CD14-positive monocyte (primary cell): ENCODE measurements at regions not wholly inside any gene's neighbourhood (a gene's known extent, or its start where the extent isn't known, plus 50 kb on each side); places are given as distances from the start of the nearest gene placed in this dataset.
A peak's percentile ranks its signal among the peaks of the same experiment; 100 is the strongest.

Experiments used
- DNase-seq, 3 donors: peaks; one replicate each; pipeline ENCODE4 v3.0.0-alpha.2; 2011 to 2022
- H2AFZ ChIP-seq: 2 replicates; pipeline ENCODE4 v1.6.0; 2012; ENCODE audit warnings: mild to moderate bottlenecking, low read depth, low read length, inconsistent platforms; ENCODE audit not compliant: insufficient read depth, poor library complexity, severe bottlenecking
- H3K27ac ChIP-seq, 2 donors: 1 replicate in 1 of 2; 2 replicates in 1 of 2; pipeline ENCODE4 v1.5.1; 2012 to 2013; ENCODE audit warnings: low read length in 2 of 2, control low read depth in 1 of 2, inconsistent platforms in 1 of 2, low read depth in 1 of 2, mild to moderate bottlenecking in 1 of 2
- H3K27me3 ChIP-seq, 2 donors: one replicate each; pipeline versions ENCODE4 v1.6.0 to v1.6.1; 2011 to 2013; ENCODE audit warnings: low read length in 2 of 2; ENCODE audit not compliant: control insufficient read depth in 2 of 2, insufficient read depth in 2 of 2
- H3K36me3 ChIP-seq, 2 donors: replicated peaks in 1 of 2; 1 replicate in 1 of 2; 2 replicates in 1 of 2; pipeline versions ENCODE4 v1.5.1 to v1.6.1; 2012 to 2013; ENCODE audit warnings: low read length in 2 of 2, control low read depth in 1 of 2, inconsistent platforms in 1 of 2, mild to moderate bottlenecking in 1 of 2; ENCODE audit not compliant: insufficient read depth in 2 of 2, control insufficient read depth in 1 of 2
- H3K4me1 ChIP-seq, 2 donors: 1 replicate in 1 of 2; 2 replicates in 1 of 2; pipeline versions ENCODE4 v1.5.1 to v1.6.1; 2012 to 2013; ENCODE audit warnings: low read length in 2 of 2, control low read depth in 1 of 2, inconsistent platforms in 1 of 2, mild to moderate bottlenecking in 1 of 2, moderate library complexity in 1 of 2; ENCODE audit not compliant: insufficient read depth in 2 of 2, control insufficient read depth in 1 of 2
- H3K4me2 ChIP-seq: replicated peaks from 2 replicates; pipeline ENCODE3; 2012; ENCODE audit warnings: low read length, moderate library complexity, mild to moderate bottlenecking; ENCODE audit not compliant: poor library complexity, severe bottlenecking; ENCODE audit errors: extremely low read depth
- H3K4me3 ChIP-seq, 3 experiments: fragments of 200-600 bp in 1 of 3; sonication (generic) in 1 of 3; replicated peaks in 1 of 3; 1 replicate in 2 of 3; 2 replicates in 1 of 3; pipeline ENCODE4 v1.5.1; 2011 to 2013; ENCODE audit warnings: low read length in 3 of 3, mild to moderate bottlenecking in 3 of 3, control low read depth in 2 of 3, low read depth in 2 of 3, inconsistent platforms in 1 of 3, moderate library complexity in 1 of 3
- H3K79me2 ChIP-seq: 2 replicates; pipeline ENCODE4 v1.6.0; 2012; ENCODE audit warnings: mild to moderate bottlenecking, control low read depth, inconsistent platforms, low read length, moderate library complexity; ENCODE audit not compliant: insufficient read depth
- H3K9ac ChIP-seq: 2 replicates; pipeline ENCODE4 v1.6.0; 2017; ENCODE audit warnings: low read length, mild to moderate bottlenecking; ENCODE audit not compliant: insufficient read depth, poor library complexity, severe bottlenecking
- H3K9me3 ChIP-seq, 2 donors: replicated peaks in 1 of 2; 1 replicate in 1 of 2; 2 replicates in 1 of 2; pipeline versions ENCODE4 v1.5.1 to v1.6.1; 2012 to 2013; ENCODE audit warnings: low read length in 2 of 2, control low read depth in 1 of 2; ENCODE audit not compliant: control insufficient read depth in 1 of 2, insufficient read depth in 1 of 2
- H4K20me1 ChIP-seq: 2 replicates; pipeline ENCODE4 v1.6.0; 2012; ENCODE audit warnings: mild to moderate bottlenecking, low read length, control low read depth, moderate library complexity; ENCODE audit not compliant: insufficient read depth
- H3K27ac Mint-ChIP-seq, 7 donors: one replicate each; pipeline ENCODE4 v1.8.0; 2020; ENCODE audit warnings: mild to moderate bottlenecking in 7 of 7, mixed read lengths in 7 of 7, moderate library complexity in 6 of 7, inconsistent platforms in 2 of 7
- H3K27me3 Mint-ChIP-seq, 3 donors: one replicate each; pipeline ENCODE4 v1.8.0; 2021 to 2022; ENCODE audit warnings: low read depth in 3 of 3, mild to moderate bottlenecking in 3 of 3, mixed read lengths in 3 of 3, moderate library complexity in 3 of 3, inconsistent platforms in 1 of 3
- H3K36me3 Mint-ChIP-seq, 2 donors: one replicate each; pipeline ENCODE4 v1.8.0; 2020; ENCODE audit warnings: mixed read lengths in 2 of 2, inconsistent platforms in 1 of 2, mild to moderate bottlenecking in 1 of 2
- H3K4me1 Mint-ChIP-seq: one replicate; pipeline ENCODE4 v1.8.0; 2020; ENCODE audit warnings: mild to moderate bottlenecking, mixed read lengths
- H3K4me3 Mint-ChIP-seq, 2 donors: one replicate each; pipeline ENCODE4 v1.8.0; 2020; ENCODE audit warnings: mild to moderate bottlenecking in 2 of 2, mixed read lengths in 2 of 2, moderate library complexity in 1 of 2
- H3K9me3 Mint-ChIP-seq, 7 donors: one replicate each; pipeline ENCODE4 v1.8.0; 2020 to 2022; ENCODE audit warnings: mixed read lengths in 7 of 7, mild to moderate bottlenecking in 6 of 7, moderate library complexity in 6 of 7, inconsistent platforms in 2 of 7
- WGBS: methylation state at CpG from one replicate; pipeline ENCODE4 v1.1.5; 2013; ENCODE audit warnings: missing lambda C conversion rate; ENCODE audit not compliant: insufficient coverage; 5-methylcytosine and 5-hydroxymethylcytosine counted together
- intact Hi-C, 2 donors: fragments of 100-400 bp; cut with micrococcal nuclease; formaldehyde crosslinking; loops; one replicate each; pipeline versions ENCODE4 v1.15.0 to v1.15.1; 2023
- TF ChIP-seq, protein P1 (sequence below): fragments of 200-600 bp; IDR thresholded peaks from one replicate; pipeline ENCODE4 v1.8.0; 2022; ENCODE audit warnings: antibody characterized with exemption, mild to moderate bottlenecking

DNA sequence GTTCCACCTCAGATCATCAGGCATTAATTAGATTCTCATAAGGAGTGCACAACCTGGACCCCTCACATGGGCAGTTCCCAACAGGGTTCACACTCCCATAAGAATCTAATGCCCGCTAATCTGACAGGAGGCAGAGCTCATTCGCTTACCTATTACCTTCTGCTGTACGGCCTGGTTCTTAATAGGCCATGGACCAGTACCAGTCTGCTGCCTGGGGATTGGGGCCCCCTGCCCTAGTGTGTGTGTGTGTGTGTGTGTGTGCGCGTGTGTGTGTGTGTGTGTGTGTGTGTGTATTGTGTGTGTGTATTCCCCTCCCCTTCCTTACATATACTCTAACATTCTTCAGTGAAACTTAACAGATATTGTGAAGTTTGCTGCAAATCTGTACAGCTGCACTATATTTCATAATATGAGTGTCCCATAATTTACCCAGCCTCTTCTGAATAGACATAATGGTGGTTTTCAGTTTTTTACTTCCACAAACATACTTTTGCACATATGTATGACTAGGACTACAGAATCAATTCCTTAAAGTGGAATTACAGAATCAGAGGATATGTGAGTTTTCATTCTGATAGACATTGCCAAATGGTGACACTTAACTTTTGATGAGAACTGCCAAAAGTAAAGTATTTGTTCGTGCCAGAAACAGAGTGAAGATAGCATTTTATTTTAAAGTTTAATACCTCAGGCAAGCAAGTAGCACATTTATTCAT is 205.2 kb upstream of the EEA1 start:
- H3K27me3 Mint-ChIP-seq = no peaks in the 10 kb centered on the region
- H3K4me3 Mint-ChIP-seq = no peak overlapping the region
- peak overlapping the region; percentile 92 to 98 (median 94) for H3K27ac Mint-ChIP-seq
- intact Hi-C loops = no loop called here
- no peaks in the 10 kb centered on the region for H3K9me3 ChIP-seq
- WGBS = no CpG with 5 or more reads among the region's 6 CpGs
- peak overlapping the region; percentile 5 for H3K4me2 ChIP-seq
- peak; percentile 51 to 71 (median 51) for DNase-seq
- H2AFZ ChIP-seq = no peak overlapping the region
- H3K9ac ChIP-seq = peak overlapping the region; percentile 49
- H3K79me2 ChIP-seq = no peaks in the 10 kb centered on the region
- H3K9me3 Mint-ChIP-seq = peaks cover 0 to 3% (median 0%) of the 10 kb centered on the region in 7 donors
- no peak overlapping the region for H3K4me3 ChIP-seq
- peak overlapping the region; percentile 79 to 91 for H3K27ac ChIP-seq
- H3K36me3 ChIP-seq = no peaks in the 10 kb centered on the region
- no peaks in the 10 kb centered on the region for H4K20me1 ChIP-seq
- peaks cover 3 to 5% of the 10 kb centered on the region in 2 donors for H3K36me3 Mint-ChIP-seq
- H3K27me3 ChIP-seq = no peaks in the 10 kb centered on the region
- TF ChIP-seq, protein P1, sequence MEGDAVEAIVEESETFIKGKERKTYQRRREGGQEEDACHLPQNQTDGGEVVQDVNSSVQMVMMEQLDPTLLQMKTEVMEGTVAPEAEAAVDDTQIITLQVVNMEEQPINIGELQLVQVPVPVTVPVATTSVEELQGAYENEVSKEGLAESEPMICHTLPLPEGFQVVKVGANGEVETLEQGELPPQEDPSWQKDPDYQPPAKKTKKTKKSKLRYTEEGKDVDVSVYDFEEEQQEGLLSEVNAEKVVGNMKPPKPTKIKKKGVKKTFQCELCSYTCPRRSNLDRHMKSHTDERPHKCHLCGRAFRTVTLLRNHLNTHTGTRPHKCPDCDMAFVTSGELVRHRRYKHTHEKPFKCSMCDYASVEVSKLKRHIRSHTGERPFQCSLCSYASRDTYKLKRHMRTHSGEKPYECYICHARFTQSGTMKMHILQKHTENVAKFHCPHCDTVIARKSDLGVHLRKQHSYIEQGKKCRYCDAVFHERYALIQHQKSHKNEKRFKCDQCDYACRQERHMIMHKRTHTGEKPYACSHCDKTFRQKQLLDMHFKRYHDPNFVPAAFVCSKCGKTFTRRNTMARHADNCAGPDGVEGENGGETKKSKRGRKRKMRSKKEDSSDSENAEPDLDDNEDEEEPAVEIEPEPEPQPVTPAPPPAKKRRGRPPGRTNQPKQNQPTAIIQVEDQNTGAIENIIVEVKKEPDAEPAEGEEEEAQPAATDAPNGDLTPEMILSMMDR = no peak
- peaks cover 78 to 84% of the 10 kb centered on the region in 2 donors for H3K4me1 ChIP-seq
- H3K4me1 Mint-ChIP-seq = peaks cover 72% of the 10 kb centered on the region

DNA sequence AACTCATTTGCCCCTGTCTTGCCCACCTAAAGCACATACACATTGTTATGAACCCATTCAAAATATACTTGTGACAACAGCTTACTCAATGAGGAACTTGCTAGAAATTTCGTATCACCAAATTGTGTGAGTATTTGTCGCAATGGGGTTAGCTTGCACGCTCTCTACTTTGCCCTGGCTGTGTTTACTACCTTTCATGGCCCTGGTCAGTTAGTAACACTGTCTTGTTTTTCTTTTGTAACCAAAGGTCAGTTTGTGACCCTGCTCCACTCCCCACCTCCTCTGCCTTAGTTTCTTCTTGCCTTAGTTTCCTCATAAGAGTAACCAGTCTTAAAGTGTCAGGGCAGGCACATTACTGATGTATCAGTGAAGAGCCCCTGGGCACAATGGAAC is 205.8 kb upstream of the EEA1 start:
- H3K4me1 Mint-ChIP-seq = peaks cover 72% of the 10 kb centered on the region
- Histone ChIP-seq H3K36me3 (no peaks in the 10 kb centered on the region), H2AFZ (peak overlapping the region; percentile 17), H3K79me2 (no peaks in the 10 kb centered on the region), H3K4me2 (peak overlapping the region; percentile 5), H3K4me1 (peaks cover 78 to 84% of the 10 kb centered on the region in 2 donors), H3K27ac (peak overlapping the region; percentile 74 to 91), H4K20me1 (no peaks in the 10 kb centered on the region), H3K9me3 (no peaks in the 10 kb centered on the region), H3K27me3 (no peaks in the 10 kb centered on the region), H3K9ac (peak overlapping the region; percentile 49), H3K4me3 (no peak overlapping the region)
- intact Hi-C loops = no loop called here
- TF ChIP-seq, protein P1 = no peak
- no peaks in the 10 kb centered on the region for H3K27me3 Mint-ChIP-seq
- H3K27ac Mint-ChIP-seq = peak overlapping the region; percentile 92 to 98 (median 94)
- DNase-seq = peak; percentile 77 to 91 (median 81)
- 0% methylated on average over 1 of the region's 3 CpGs for WGBS
- peaks cover 3 to 5% of the 10 kb centered on the region in 2 donors for H3K36me3 Mint-ChIP-seq
- H3K4me3 Mint-ChIP-seq = peak overlapping the region in 1 of 2 donors; percentile 59
- peaks cover 0 to 3% (median 0%) of the 10 kb centered on the region in 7 donors for H3K9me3 Mint-ChIP-seq
